ENCODE measurements at regions not wholly inside any gene's neighbourhood (a gene's known extent, or its start where the extent isn't known, plus 50 kb on each side); places are given as distances from the start of the nearest gene placed in this dataset.

DNA sequence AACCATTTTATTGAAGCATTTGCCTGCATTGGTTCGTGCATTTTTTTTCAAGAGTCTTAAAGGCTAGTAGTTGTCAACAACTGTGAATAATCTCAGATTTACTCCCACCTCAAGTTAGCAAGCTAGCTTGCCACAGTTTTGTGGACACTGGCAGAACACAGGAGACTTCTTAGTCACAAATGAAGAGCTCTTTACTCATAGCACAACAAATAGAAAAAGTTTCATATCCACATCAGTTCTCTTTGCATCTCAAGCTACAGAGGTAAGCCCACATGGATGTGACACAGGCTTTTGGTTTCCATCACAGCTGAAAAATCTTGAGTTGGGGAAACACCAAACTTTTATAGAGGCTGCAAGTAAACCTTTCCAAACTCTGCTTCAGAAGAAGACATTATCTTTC is 2315.7 kb upstream of the TENM3 start:
- H3K4me3 ChIP-seq (ENCODE audit: low read depth, low read length): no peak overlapping the region
- H3K27ac ChIP-seq (ENCODE audit: low read depth, low read length): no peak overlapping the region
- no peaks in the 10 kb centered on the region for H3K4me1 ChIP-seq (ENCODE audit: control insufficient read depth, insufficient read depth, low read length)
- no peaks in the 10 kb centered on the region for H3K9me3 ChIP-seq (ENCODE audit: control insufficient read depth, insufficient read depth, low read length)
- H3K27me3 ChIP-seq (ENCODE audit: control insufficient read depth, insufficient read depth, low read length): no peaks in the 10 kb centered on the region
- H3K9ac ChIP-seq (ENCODE audit: low read depth, low read length): no peak overlapping the region
- no peaks in the 10 kb centered on the region for H3K36me3 ChIP-seq (ENCODE audit: control insufficient read depth, insufficient read depth, low read length)

GRCh38 chr4:179941911-179942310 is 2301.3 kb upstream of the TENM3 start:
- H3K27ac ChIP-seq (ENCODE audit: low read depth, low read length): no peak overlapping the region
- H3K36me3 ChIP-seq (ENCODE audit: control insufficient read depth, insufficient read depth, low read length): no peaks in the 10 kb centered on the region

DNA sequence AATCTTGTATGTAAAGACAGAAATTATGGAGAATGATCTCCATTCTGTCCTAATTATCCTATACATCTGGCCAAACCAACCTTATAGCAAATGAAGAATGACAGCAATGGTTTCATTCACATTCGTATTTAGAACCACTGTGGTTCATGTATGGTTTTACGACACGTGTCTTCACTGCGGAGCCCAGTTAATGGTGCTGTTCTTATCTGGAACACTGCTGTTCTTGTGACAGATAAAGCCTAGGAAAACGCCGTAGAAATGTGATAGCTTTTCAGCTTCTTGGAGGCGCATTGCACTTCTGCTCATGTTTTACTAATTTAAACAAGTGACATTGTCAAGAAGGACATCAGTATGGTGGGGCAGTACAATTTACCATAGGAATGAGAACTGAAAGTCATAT is 2266.4 kb upstream of the TENM3 start:
- no peak overlapping the region for H3K4me3 ChIP-seq (ENCODE audit: low read depth, low read length)
- no peaks in the 10 kb centered on the region for H3K4me1 ChIP-seq (ENCODE audit: control insufficient read depth, insufficient read depth, low read length)
- no peak overlapping the region for H3K27ac ChIP-seq (ENCODE audit: low read depth, low read length)
- no peaks in the 10 kb centered on the region for H3K9me3 ChIP-seq (ENCODE audit: control insufficient read depth, insufficient read depth, low read length)
- no peaks in the 10 kb centered on the region for H3K36me3 ChIP-seq (ENCODE audit: control insufficient read depth, insufficient read depth, low read length)
- H3K9ac ChIP-seq (ENCODE audit: low read depth, low read length): no peak overlapping the region
- no peaks in the 10 kb centered on the region for H3K27me3 ChIP-seq (ENCODE audit: control insufficient read depth, insufficient read depth, low read length)

More at GRCh38 chr4:179941911-179942310, 2301.3 kb upstream of the TENM3 start:
- H3K4me1 ChIP-seq (ENCODE audit: control insufficient read depth, insufficient read depth, low read length): no peaks in the 10 kb centered on the region
- H3K27me3 ChIP-seq (ENCODE audit: control insufficient read depth, insufficient read depth, low read length): no peaks in the 10 kb centered on the region
- H3K9me3 ChIP-seq (ENCODE audit: control insufficient read depth, insufficient read depth, low read length): peaks cover 5% of the 10 kb centered on the region
- H3K9ac ChIP-seq (ENCODE audit: low read depth, low read length): no peak overlapping the region
- no peak overlapping the region for H3K4me3 ChIP-seq (ENCODE audit: low read depth, low read length)

DNA sequence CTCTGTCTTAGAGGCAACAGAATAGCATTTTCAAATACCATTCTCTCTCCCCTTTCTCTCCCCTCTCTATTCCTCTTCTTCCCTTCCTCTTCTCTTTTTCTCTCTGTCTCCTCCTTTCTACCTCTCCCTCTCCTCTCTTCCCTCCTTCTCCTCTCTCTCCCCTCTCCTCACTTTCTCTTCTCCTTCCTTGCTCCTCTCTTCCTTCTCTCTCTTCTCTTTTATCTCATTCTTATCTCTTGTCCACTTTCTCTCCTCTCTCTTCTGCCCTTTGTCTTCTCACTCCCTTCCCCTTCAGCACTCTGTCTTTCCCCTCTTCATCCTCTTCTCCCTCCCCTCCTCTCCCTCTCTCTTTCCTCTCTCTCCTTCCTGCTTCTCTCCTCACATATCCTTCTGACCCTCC is 2265.8 kb upstream of the TENM3 start:
- H3K27me3 ChIP-seq (ENCODE audit: control insufficient read depth, insufficient read depth, low read length): no peaks in the 10 kb centered on the region
- no peak overlapping the region for H3K9ac ChIP-seq (ENCODE audit: low read depth, low read length)

GRCh38 chr4:179981161-179981560 is 2262.0 kb upstream of the TENM3 start:
- Histone ChIP-seq H3K9ac (ENCODE audit: low read depth, low read length) (no peak overlapping the region), H3K9me3 (ENCODE audit: control insufficient read depth, insufficient read depth, low read length) (no peaks in the 10 kb centered on the region), H3K27me3 (ENCODE audit: control insufficient read depth, insufficient read depth, low read length) (no peaks in the 10 kb centered on the region), H3K36me3 (ENCODE audit: control insufficient read depth, insufficient read depth, low read length) (no peaks in the 10 kb centered on the region), H3K4me3 (ENCODE audit: low read depth, low read length) (no peak overlapping the region), H3K4me1 (ENCODE audit: control insufficient read depth, insufficient read depth, low read length) (no peaks in the 10 kb centered on the region), H3K27ac (ENCODE audit: low read depth, low read length) (no peak overlapping the region)

More for the DNA sequence above, 2265.8 kb upstream of the TENM3 start:
- Histone ChIP-seq H3K9me3 (ENCODE audit: control insufficient read depth, insufficient read depth, low read length) (no peaks in the 10 kb centered on the region), H3K36me3 (ENCODE audit: control insufficient read depth, insufficient read depth, low read length) (no peaks in the 10 kb centered on the region), H3K27ac (ENCODE audit: low read depth, low read length) (no peak overlapping the region), H3K4me1 (ENCODE audit: control insufficient read depth, insufficient read depth, low read length) (no peaks in the 10 kb centered on the region), H3K4me3 (ENCODE audit: low read depth, low read length) (no peak overlapping the region)

DNA sequence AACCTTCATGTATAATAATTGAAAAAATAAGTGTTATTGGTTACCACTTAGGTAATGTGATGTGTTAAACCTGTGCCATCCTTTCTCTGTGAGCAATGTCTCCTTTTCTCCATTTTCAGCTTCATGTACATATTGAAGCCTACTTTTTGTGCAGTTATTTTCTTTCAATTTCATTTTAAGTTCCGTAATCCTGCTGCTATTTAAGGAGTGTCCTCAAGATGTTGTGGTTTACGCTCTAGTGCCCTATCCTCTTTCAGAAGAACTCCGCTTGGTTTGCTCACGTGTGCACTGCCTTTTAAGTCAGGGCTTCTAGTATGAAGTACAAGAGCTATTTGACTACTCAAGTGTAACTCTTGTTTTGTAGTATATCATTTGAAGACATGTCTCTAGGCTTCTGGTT is 2253.2 kb upstream of the TENM3 start:
- no peak overlapping the region for H3K9ac ChIP-seq (ENCODE audit: low read depth, low read length)
- no peak overlapping the region for H3K4me3 ChIP-seq (ENCODE audit: low read depth, low read length)
- H3K4me1 ChIP-seq (ENCODE audit: control insufficient read depth, insufficient read depth, low read length): no peaks in the 10 kb centered on the region

GRCh38 chr4:180009316-180009715 is 2233.9 kb upstream of the TENM3 start:
- Histone ChIP-seq H3K4me1 (ENCODE audit: control insufficient read depth, insufficient read depth, low read length) (no peaks in the 10 kb centered on the region), H3K27ac (ENCODE audit: low read depth, low read length) (no peak overlapping the region), H3K27me3 (ENCODE audit: control insufficient read depth, insufficient read depth, low read length) (no peaks in the 10 kb centered on the region), H3K36me3 (ENCODE audit: control insufficient read depth, insufficient read depth, low read length) (no peaks in the 10 kb centered on the region), H3K4me3 (ENCODE audit: low read depth, low read length) (no peak overlapping the region), H3K9ac (ENCODE audit: low read depth, low read length) (no peak overlapping the region), H3K9me3 (ENCODE audit: control insufficient read depth, insufficient read depth, low read length) (no peaks in the 10 kb centered on the region)

More for the DNA sequence above, 2253.2 kb upstream of the TENM3 start:
- Histone ChIP-seq H3K36me3 (ENCODE audit: control insufficient read depth, insufficient read depth, low read length) (no peaks in the 10 kb centered on the region), H3K9me3 (ENCODE audit: control insufficient read depth, insufficient read depth, low read length) (no peaks in the 10 kb centered on the region), H3K27me3 (ENCODE audit: control insufficient read depth, insufficient read depth, low read length) (no peaks in the 10 kb centered on the region), H3K27ac (ENCODE audit: low read depth, low read length) (no peak overlapping the region)

- no peaks in the 10 kb centered on the region for H3K36me3 ChIP-seq (ENCODE audit: control insufficient read depth, insufficient read depth, low read length)
- no peak overlapping the region for H3K27ac ChIP-seq (ENCODE audit: low read depth, low read length)
- no peak overlapping the region for H3K9ac ChIP-seq (ENCODE audit: low read depth, low read length)
- no peaks in the 10 kb centered on the region for H3K9me3 ChIP-seq (ENCODE audit: control insufficient read depth, insufficient read depth, low read length)
- H3K27me3 ChIP-seq (ENCODE audit: control insufficient read depth, insufficient read depth, low read length): no peaks in the 10 kb centered on the region
- no peaks in the 10 kb centered on the region for H3K4me1 ChIP-seq (ENCODE audit: control insufficient read depth, insufficient read depth, low read length)
- no peak overlapping the region for H3K4me3 ChIP-seq (ENCODE audit: low read depth, low read length)
These were observed 2214.5 kb upstream of the TENM3 start for GRCh38 chr4:180028682-180029081.

GRCh38 chr4:180031330-180031729 is 2211.9 kb upstream of the TENM3 start:
- H3K27ac ChIP-seq (ENCODE audit: low read depth, low read length): no peak overlapping the region
- no peaks in the 10 kb centered on the region for H3K36me3 ChIP-seq (ENCODE audit: control insufficient read depth, insufficient read depth, low read length)
- no peak overlapping the region for H3K9ac ChIP-seq (ENCODE audit: low read depth, low read length)
- no peaks in the 10 kb centered on the region for H3K9me3 ChIP-seq (ENCODE audit: control insufficient read depth, insufficient read depth, low read length)
- H3K4me3 ChIP-seq (ENCODE audit: low read depth, low read length): no peak overlapping the region
- no peaks in the 10 kb centered on the region for H3K4me1 ChIP-seq (ENCODE audit: control insufficient read depth, insufficient read depth, low read length)
- H3K27me3 ChIP-seq (ENCODE audit: control insufficient read depth, insufficient read depth, low read length): no peaks in the 10 kb centered on the region

DNA sequence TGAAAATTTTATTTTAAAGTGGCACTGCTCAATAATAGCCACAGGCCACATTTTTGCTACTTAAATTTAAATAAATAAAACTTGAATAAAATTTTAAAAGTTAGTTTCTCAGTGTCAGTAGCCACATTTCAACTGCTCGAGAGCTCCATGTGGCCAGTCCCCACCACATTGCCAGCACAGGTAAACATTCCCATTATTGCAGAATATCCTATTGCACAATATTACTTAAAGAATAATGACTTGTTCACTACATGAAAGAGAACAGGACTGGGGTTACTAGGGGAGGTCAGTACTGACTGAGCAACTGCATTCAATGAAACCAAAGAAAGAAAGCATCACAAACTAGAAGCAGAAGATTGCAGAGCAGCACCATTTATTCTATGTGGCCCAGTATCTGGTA is 2201.6 kb upstream of the TENM3 start:
- Histone ChIP-seq H3K27ac (ENCODE audit: low read depth, low read length) (no peak overlapping the region), H3K4me1 (ENCODE audit: control insufficient read depth, insufficient read depth, low read length) (no peaks in the 10 kb centered on the region), H3K27me3 (ENCODE audit: control insufficient read depth, insufficient read depth, low read length) (no peaks in the 10 kb centered on the region), H3K36me3 (ENCODE audit: control insufficient read depth, insufficient read depth, low read length) (no peaks in the 10 kb centered on the region), H3K9ac (ENCODE audit: low read depth, low read length) (no peak overlapping the region), H3K9me3 (ENCODE audit: control insufficient read depth, insufficient read depth, low read length) (no peaks in the 10 kb centered on the region), H3K4me3 (ENCODE audit: low read depth, low read length) (no peak overlapping the region)

- H3K36me3 ChIP-seq (ENCODE audit: control insufficient read depth, insufficient read depth, low read length): no peaks in the 10 kb centered on the region
- no peak overlapping the region for H3K9ac ChIP-seq (ENCODE audit: low read depth, low read length)
- peaks cover 10% of the 10 kb centered on the region for H3K27me3 ChIP-seq (ENCODE audit: control insufficient read depth, insufficient read depth, low read length)
- H3K27ac ChIP-seq (ENCODE audit: low read depth, low read length): no peak overlapping the region
- H3K9me3 ChIP-seq (ENCODE audit: control insufficient read depth, insufficient read depth, low read length): no peaks in the 10 kb centered on the region
- peaks cover 20% of the 10 kb centered on the region for H3K4me1 ChIP-seq (ENCODE audit: control insufficient read depth, insufficient read depth, low read length)
- no peak overlapping the region for H3K4me3 ChIP-seq (ENCODE audit: low read depth, low read length)
These were observed 2190.6 kb upstream of the TENM3 start for GRCh38 chr4:180052629-180053028.

GRCh38 chr4:180054291-180054690 is 2188.9 kb upstream of the TENM3 start:
- H3K27me3 ChIP-seq (ENCODE audit: control insufficient read depth, insufficient read depth, low read length): peaks cover 13% of the 10 kb centered on the region

More at GRCh38 chr4:180054291-180054690, 2188.9 kb upstream of the TENM3 start:
- peaks cover 20% of the 10 kb centered on the region for H3K4me1 ChIP-seq (ENCODE audit: control insufficient read depth, insufficient read depth, low read length)
- no peak overlapping the region for H3K27ac ChIP-seq (ENCODE audit: low read depth, low read length)
- H3K9me3 ChIP-seq (ENCODE audit: control insufficient read depth, insufficient read depth, low read length): no peaks in the 10 kb centered on the region
- H3K36me3 ChIP-seq (ENCODE audit: control insufficient read depth, insufficient read depth, low read length): no peaks in the 10 kb centered on the region
- no peak overlapping the region for H3K9ac ChIP-seq (ENCODE audit: low read depth, low read length)
- H3K4me3 ChIP-seq (ENCODE audit: low read depth, low read length): no peak overlapping the region
